ENCODE measurements at regions not wholly inside any gene's neighbourhood (a gene's known extent, or its start where the extent isn't known, plus 50 kb on each side); places are given as distances from the start of the nearest gene placed in this dataset.

DNA sequence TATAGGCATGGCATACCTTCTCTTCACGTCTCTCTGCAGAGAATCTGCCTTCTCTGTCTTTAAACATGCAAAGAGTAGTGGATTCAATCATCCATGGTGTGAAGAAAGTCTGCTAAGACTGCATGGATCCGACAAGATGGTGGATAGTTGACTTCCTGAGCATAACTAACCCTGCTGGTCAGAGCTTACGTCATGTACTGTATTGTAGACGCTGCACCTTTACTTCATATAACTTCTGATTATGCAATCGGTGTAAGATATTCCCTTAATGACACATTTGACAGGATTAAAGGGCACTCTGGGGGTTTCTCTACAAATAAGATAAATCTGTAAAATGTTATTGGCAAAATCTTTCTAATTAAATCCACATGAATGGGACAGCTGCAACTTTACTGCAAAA lies 240.3 kb upstream of the NREP start:
- TF ChIP-seq CTCF (conservative IDR thresholded peaks at IDR 0.05; ENCODE audit: low read depth, low read length) (no peak), EZH2 (IDR thresholded peaks at IDR 0.05; ENCODE audit: borderline replicate concordance, low read depth, low read length, poor library complexity, severe bottlenecking) (no peak)

All from A673 (cell line).